NAMALWA (cell line): ENCODE measurements at regions not wholly inside any gene's neighbourhood (a gene's known extent, or its start where the extent isn't known, plus 50 kb on each side); places are given as distances from the start of the nearest gene placed in this dataset.
A peak's percentile ranks its signal among the peaks of the same experiment; 100 is the strongest.
"Not testable (repeated sequence)": the region's sequence is repeated elsewhere in the genome, so short reads cannot be mapped to it uniquely, and the experiment has no call there.

Source experiments
- DNase-seq: peaks from one replicate; pipeline ENCODE4 v3.0.0-alpha.2; 2015; ENCODE audit warnings: low spot score

DNA sequence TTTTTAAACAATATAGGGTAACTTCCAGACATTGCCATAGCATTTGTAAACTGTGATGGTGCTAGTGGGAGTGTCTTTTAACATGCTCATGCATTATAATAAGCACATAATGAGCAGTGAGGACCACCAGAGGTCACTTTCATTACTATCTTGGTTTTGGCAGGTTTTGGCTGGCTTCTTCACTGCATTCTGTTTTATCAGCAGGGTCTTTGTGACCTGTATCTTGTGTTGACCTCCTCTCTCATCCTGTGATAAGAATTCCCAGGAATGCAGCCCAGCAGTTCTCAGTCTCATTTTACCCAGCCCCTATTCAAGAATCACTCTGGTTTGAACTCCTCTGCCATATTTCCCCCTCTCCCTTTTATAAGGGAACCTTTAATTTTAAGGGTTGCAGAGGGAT, 91.3 kb downstream of the ZNF467 start:
- no peak for DNase-seq

DNA sequence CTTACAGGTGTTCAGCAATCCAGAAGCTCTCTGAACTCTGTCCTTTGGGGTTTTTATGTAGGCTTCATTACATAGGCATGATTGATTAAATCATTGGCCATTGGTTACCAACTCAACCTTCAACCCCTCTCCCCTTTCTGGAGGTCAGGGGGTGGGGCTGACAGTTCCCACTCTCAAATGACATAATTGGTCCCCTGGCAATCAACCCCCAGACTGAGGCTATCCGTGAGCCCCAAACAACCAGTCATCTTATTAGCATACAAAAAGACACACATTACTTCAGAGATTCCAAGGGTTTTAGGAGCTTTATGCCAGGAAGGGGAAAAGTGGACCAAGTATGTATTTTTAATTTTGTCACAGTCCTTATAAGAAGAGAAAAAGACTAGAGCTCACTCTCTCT, 92.1 kb downstream of the ZNF467 start:
- no peak for DNase-seq

DNA sequence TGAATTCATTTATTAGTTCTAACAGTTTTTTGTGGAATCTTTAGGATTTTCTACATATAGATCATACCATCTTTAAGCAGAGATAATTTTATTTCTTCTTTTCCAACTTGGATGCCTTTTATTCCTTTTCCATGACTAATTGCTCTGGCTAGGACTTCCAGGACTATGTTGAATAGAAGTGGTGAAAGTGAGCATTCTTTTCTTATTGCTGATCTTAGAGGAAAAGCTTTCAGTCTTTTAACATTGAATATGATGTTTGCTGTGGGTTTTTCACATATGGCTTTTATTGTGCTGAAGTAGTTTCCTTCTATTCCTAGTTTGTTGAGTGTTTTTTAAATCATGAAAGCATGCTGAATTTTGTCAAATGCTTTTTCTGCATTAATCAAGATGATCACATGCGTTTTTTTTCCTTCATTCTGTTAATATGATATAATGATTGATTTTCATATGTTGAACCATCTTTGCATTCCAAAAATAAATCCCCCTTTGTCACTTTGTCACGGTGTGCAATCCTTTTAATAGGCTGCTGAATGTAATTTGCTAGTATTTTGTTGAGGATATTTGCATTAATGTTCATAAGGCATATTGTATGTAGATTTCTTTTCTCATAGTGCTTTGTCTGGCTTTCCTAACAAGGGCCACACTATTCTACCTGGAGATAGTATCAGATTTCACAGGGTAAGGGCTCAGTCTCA, 92.9 kb downstream of the ZNF467 start:
- no peak for DNase-seq

DNA sequence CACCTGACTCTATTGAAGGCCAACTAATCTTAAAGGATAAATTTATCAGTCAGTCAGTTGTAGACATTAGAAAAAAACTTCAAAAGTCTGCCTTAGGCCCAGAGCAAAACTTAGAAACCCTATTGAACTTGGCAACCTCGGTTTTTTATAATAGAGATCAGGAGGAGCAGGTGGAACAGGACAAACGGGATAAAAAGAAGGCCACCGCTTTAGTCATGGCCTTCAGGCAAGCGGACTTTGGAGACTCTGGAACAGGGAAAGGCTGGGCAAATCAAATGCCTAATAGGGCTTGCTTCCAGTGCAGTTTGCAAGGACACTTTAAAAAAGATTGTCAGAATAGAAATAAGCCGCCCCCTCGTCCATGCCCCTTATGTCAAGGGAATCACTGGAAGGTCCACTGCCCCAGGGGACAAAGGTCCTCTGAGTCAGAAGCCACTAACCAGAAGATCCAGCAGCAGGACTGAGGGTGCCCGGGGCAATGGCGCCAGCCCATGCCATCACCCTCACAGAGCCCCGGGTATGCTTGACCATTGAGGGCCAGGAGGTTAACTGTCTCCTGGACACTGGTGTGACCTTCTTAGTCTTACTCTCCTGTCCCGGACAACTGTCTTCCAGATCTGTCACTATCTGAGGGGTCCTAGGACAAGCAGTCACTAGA, 98.5 kb downstream of the ZNF467 start:
- not testable (repeated sequence) for DNase-seq

DNA sequence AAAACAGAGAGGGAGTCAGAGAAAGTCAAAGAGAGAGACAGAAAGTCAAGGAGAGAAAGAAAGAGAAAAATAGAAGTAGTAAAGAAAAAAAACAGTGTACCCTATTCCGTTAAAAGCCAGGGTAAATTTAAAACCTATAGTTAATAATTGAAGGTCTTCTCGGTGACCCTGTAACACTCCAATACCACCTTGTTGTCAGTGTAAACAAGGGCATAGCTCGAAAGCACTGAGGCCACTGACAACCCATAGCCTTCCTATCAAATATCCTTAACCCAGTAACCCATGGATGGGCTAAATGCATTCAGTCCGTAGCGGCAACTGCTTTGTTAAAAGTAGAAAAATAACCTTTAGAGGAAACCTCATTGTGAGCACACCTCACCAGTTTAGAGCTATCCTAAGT, 100.4 kb downstream of the ZNF467 start:
- no peak for DNase-seq

DNA sequence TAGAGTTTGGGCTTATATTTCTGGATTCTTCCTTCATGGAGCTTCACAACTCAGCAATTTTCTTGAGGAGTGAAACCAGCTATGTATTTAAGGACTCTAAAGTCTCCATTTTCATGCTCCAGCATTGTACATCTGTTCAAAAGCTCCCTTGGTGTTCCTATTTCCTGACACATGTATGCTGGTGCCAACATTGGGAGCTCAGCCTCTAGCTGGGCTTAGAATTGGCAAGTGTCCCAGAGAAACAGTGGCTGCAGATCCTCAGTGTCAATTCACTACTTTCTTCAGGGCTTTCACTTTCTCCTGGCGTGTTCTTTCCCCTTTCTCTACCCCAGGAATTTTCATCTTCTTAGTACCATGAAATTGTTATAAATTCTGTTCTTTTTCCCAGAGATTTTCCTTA, 103.1 kb downstream of the ZNF467 start:
- no peak for DNase-seq

DNA sequence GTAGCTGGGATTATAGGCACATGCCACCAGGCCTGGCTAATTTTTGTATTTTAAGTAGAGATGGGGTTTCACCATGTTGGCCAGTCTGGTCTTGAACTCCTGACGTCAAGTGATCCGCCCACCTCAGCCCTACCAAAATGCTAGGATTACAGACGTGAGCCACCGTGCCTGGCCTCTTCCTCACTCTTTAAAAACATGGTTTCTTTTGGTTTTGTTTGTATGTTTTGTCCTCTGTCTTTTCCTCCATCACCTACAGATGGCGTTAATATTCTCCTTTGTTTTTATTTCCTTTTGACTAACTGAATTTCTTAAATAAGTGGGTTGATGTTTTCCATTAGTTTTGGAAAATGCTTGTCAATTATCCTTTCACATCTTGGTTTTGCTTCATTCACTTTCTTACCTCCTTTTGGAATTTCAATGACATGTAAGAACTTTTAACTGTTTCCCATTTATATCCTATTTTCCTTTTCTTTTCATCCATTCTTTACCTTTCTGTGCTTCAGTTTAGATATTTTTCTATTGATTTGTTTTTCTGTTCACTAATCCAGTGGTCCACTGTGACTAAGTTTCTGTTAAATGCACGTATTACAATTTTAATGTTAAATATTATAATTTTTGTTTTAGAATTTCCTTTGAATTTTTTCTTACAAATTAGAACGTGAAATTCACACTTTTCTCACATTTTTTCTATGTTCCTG, 104.1 kb downstream of the ZNF467 start:
- DNase-seq: peak; percentile 53

DNA sequence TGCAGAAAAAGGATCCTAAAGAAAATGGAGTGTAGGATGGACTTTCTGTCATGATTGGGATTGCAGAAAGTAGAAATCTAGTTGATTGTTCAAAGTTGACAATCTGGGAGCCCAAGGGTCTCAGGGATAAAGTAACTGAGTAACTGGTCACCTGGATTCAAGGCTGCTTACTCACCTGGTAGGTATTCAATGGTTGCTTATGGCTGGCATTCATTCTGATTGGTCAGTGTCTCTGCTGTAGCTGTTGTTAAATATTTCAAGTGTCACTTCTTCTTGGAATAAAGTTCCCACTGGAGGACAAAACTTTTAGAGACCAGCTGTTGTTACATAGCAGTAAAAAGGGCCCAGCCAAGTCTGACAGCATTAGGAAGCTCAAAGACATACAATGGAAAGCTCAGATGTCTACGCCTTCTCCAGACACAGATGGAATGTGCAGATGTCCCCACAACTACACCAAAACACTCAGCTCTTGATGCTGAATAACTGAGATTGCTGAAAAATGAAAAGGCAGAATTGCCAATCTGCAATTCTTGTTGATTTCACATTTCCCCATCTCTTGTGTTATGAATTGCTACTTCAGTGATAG, 106.9 kb downstream of the ZNF467 start:
- no peak for DNase-seq

DNA sequence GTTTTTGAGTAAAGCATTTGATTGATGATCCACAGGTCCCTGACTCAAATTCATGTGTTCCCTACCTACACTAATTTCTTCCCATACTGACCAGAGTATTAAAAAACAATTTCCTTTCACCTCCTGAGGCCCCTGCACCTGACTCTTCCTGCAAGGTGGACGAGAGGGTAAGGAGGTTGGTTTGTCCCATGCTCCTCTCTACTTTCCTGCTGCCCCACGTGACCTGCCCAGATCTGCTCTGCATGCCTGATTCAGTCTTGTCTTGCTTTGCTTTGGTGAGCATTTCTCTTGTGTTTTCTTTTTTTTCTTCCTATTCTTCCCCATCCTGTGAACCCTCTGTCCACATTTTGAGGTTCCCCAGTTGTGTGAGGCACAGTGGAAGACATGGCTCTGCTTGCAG, 107.8 kb downstream of the ZNF467 start:
- not testable (repeated sequence) for DNase-seq

DNA sequence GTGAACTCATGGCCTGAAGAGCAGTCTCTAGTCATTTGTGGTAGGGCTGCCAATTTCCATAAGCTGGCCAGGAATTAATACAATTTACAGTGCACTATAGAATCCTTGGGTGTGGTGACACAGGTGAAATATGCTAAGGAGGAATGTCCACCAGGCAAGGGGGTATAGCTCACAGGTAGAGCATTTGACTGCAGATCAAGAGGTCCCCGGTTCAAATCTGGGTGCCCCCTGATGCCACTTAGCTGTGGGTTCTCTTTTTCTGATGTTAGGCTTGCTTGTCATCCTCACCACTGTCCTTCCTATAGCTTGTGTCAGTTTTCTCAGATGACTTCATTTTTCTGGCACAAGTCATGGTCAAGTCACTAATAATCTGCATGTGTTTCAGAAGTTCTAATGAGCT, 108.7 kb downstream of the ZNF467 start:
- DNase-seq: no peak

DNA sequence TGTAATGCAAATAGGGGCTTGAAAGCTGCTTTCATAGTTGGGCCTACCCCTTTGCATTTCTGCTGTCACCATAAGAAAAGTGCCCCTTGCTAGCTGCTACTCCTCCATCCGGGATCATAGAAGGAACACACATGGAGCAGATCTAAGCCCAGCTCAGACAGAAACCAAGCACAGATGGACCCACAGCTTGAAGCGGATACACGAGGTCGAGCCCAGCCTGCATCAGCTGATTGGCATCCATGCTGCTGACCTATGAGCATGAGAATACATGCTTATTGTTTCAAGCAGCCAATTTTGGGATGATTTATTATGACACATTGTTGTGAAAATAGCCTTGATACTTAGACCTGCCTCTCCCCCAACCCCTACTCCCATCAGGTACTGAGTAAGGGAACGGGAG, 109.2 kb downstream of the ZNF467 start:
- DNase-seq: no peak

DNA sequence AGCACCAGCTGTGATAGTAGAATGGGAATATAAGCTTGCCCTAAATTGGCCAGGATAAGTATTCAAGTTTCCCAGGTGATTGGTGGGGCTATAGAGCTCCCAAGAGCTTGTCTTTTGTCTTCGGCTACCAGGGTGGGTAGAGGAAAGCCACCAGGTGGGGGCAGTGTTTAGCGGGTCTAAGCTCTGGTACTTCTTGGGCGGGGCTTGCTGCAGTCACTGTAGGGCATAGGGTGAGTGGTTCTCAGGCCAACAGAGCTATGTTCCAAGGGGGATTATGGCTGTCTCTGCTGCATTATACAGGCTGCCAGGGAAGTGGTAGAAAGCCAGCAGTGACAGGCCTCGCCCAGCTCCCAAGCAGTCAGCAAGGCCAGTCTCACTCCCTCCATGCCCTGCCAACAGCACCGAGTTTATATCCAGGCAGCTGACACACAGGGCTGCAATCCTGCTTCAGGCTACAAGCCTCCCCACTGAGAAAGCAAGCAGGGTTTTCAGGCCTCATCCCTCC, 110.7 kb downstream of the ZNF467 start:
- peak; percentile 90 for DNase-seq

DNA sequence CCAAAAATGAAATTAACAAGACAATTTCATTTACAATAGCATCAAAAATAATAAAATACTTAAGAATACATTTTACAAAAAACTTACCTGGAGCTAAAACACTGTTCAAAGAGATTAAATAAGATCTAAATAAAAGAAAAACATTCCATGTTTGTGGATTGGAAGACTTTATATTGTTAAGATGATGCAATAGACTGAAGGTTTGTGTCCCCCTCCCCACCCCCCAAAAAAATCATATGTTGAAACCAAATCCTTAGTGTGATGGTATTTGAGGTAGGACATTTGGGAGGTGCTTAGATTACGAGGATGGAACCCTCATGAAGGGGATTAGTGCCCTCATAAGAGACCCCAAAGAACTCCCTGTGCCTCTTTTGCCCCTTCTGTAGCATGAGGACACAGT, 117.6 kb downstream of the ZNF467 start:
- no peak for DNase-seq

DNA sequence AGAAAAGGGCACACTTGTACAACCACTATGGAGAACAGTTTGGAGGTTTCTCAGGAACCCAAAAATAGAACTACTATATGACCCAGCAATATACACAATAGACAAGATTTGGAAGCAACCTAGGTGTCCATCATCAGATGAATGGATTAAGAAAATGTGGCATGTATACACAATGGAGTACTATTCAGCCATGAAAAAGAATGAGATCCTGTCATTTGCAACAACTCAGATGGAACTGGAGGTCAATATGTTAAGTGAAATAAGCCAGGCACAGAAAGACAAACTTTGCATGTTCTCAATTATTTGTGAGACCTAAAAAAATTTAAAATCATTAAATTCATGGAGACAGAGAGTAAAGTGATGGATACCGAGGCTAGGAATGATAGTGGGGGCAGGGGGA, 118.8 kb downstream of the ZNF467 start:
- no peak for DNase-seq

DNA sequence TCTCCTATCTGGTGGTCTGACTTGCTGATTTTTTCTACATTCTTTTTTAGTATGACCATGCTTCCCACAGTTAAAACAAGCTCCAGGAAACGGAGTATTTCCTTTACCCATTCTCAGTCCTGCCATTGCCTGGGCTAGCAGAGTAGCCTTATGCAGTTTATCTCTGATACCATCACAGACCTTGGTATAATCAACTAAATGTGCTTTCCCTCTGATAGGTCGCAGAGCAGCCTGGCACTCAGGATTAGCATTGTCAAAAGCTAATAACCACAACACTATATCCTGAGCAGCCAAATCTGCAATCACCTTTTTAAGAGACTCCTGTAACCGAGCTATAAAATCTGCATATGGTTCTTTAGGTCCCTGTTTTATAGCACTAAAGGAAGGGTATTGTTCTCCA, 123.2 kb downstream of the ZNF467 start:
- DNase-seq: not testable (repeated sequence)

DNA sequence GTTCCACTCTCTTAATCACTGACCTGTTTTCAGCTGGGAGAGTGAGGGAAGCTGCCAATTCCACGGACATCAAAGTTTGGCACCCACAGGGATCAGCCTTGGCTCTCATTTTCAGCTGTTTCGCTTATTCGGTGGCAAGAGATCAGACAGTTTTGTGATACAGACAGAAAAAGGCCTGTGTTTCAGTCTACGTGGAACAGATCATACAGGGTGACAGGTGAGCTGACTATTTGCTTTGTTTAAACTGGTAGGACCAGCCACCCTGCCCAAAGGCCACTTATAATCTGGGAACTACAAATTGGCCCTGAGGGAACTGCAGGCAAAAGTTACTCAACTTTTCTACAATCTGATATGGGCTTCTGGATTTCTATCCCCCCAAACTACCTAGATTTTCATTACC, 128.6 kb downstream of the ZNF467 start:
- no peak for DNase-seq

DNA sequence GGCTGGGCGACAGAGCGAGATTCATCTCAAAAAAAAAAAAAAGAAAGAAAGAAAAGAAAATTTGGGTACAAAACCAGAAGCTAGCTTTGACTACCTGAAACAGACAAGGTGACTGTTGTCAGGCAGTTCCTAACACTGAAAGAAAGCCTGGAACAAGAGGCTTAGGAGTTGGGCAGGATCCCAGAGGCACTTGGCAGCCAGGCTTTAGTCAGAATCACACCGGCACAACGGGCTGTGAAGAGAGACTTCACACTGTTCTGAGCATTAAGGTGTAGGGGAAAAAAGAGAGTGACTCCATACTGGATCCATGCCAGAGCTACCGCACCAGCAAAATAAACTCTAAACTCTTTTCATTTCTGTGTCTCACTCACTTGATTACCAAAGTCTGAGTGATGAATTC, 130.8 kb downstream of the ZNF467 start:
- no peak for DNase-seq

DNA sequence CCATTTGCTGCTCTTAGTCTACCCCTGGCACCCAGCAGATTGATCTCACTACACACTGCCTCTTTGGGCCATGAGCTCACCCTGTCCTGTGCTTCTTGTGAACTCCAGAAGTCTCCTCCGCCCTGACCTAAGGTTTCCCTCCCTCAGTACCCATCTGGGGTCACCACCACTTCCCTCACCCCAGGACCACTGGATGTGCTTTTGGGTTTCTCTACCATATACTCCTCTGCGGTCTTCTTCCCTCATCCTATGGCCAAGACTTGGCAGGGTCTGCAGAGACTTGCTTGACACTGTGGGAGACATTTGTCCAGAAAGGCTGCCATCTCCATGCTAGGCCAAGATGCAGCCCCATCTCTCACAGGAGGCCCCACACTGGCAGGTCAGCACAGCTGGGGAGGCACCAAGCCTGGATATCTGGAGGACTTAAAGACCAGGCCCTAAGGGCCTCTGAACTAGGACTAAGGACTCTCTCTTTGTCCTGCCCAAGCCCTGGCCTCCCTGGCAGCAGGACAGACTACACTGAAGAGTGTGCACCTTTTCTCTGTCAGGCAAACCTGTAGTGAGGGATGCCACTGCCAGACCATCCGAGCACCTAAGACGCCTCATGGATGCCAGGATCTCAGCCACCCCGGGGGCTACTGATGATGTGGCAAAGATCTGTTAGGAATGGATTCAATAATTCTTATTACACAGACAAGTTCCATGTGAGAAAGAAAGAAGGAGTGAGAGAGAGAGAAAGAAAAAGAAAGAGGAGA, 134.6 kb downstream of the ZNF467 start:
- DNase-seq: no peak

DNA sequence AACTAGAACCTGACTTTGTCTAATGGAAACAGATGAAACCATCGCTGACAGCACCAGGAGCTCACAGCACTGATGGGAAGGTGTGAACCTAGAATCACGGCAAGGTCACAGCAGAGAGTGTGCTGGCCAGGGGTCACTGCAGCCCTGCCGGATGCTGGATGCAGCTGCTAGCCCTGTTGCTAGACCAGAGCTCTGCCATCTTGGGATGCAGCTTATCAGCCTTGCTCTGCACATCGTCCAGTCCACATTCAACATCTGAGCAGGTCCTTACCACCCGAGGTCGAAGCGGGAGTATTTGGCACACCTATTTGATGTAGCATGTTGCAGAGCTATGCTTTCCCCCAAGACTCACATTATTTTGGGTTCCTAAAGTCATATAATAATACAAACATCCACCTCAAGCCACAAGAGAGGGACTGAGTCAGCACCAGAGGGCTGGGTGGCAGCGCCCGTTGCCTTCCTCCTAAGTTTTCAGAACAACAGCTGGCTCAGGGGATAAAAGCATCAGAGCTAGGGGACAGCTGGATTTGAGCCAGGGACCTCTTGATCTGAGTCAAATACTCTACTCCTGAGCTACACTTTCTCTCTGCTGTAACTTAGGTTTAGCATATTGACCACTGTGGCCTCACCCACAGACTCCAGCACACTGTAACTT, 135.3 kb downstream of the ZNF467 start:
- DNase-seq: no peak

DNA sequence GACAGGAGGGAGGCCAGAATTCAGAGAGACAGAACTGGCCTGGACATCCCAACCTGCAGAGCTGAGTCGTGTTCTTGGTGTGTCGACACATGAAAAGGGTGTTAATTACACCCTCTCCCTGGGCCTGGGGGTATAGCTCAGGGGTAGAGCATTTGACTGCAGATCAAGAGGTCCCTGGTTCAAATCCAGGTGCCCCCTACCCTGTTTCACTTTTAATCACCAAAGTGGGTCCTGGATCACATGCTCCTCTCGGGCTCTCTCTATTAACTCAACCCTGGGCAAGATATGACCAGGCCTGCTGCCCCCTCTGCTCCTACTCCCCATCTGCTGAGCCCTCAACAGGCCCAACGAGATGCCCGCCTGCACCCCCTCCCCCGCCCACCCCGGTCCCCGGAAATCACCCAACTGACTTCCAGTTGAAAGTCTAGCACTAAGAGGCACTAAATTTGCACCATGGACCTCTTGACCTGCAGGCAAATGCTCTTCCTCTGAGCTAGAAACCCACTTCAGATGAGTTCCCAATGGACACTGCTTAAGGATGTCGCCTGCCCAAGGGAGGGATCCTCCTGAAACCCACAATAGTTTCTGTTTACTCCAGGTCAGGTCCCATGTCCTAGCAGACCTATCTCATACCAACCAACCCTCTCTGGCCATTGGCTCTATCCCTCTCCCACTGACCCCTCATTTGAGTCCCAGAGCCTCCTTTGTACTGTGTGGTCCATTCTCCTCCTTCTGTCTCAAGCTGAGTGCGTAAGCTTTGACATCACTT, 137.6 kb downstream of the ZNF467 start:
- peak; percentile 44 for DNase-seq
